Cardiac muscle cell (in vitro differentiated cells and primary cell): ENCODE measurements at regions not wholly inside any gene's neighbourhood (a gene's known extent, or its start where the extent isn't known, plus 50 kb on each side); places are given as distances from the start of the nearest gene placed in this dataset.
A peak's percentile ranks its signal among the peaks of the same experiment; 100 is the strongest.

Source experiments
- DNase-seq, 2 donors: peaks; one replicate each; pipeline versions ENCODE4 v3.0.0 to v3.0.0-alpha.2; 2010 to 2017; ENCODE audit warnings: low read depth in 1 of 2, low spot score in 1 of 2
- H3K27ac ChIP-seq: fragments of 200-600 bp; sonication (generic); 2 replicates; pipeline ENCODE4 v1.5.1; 2016
- H3K27me3 ChIP-seq: fragments of 200-600 bp; sonication (generic); 2 replicates; pipeline ENCODE4 v1.6.0; 2016; ENCODE audit warnings: control low read depth
- H3K36me3 ChIP-seq: fragments of 200-600 bp; sonication (generic); 2 replicates; pipeline ENCODE4 v1.5.1; 2016; ENCODE audit warnings: control low read depth
- H3K4me1 ChIP-seq: fragments of 200-600 bp; sonication (generic); 2 replicates; pipeline ENCODE4 v1.8.1; 2017; ENCODE audit warnings: low read depth, mild to moderate bottlenecking, mixed run types
- H3K4me3 ChIP-seq: fragments of 200-600 bp; sonication (generic); 2 replicates; pipeline ENCODE4 v1.5.1; 2016; ENCODE audit warnings: mild to moderate bottlenecking
- H3K9me3 ChIP-seq: fragments of 200-600 bp; sonication (generic); 2 replicates; pipeline ENCODE4 v1.5.1; 2017; ENCODE audit warnings: low read depth, mild to moderate bottlenecking, control low read depth
- TF ChIP-seq, protein P1 (sequence below): IDR thresholded peaks from 2 replicates; pipeline ENCODE4 v1.5.1; 2012; ENCODE audit warnings: low read depth, mild to moderate bottlenecking, low read length

DNA sequence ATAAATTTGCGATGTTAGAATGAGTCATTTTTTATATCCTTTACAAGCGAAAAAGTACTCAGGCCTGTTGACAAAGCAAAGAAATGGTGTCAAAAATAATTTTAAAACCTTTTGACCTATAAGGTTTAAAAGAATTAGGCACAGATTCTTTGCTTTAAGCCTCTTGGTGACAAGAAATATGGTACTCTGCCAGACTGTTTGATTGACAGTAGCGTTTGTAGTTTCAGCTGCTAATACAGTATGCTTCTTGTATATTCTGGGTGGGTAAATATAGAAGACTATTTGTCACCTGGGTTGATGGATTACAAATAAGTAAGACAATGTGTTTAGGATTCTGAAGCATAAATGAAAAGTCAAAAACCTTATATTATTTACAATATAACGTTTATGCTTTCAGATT lies 193.1 kb upstream of the PITX2 start:
- H3K27me3 ChIP-seq: no peaks in the 10 kb centered on the region
- H3K4me1 ChIP-seq: peaks cover 12% of the 10 kb centered on the region
- H3K36me3 ChIP-seq: no peaks in the 10 kb centered on the region
- H3K9me3 ChIP-seq: no peaks in the 10 kb centered on the region
- no peak overlapping the region for H3K4me3 ChIP-seq
- no peak for DNase-seq
- H3K27ac ChIP-seq: no peak overlapping the region
- TF ChIP-seq, protein P1, sequence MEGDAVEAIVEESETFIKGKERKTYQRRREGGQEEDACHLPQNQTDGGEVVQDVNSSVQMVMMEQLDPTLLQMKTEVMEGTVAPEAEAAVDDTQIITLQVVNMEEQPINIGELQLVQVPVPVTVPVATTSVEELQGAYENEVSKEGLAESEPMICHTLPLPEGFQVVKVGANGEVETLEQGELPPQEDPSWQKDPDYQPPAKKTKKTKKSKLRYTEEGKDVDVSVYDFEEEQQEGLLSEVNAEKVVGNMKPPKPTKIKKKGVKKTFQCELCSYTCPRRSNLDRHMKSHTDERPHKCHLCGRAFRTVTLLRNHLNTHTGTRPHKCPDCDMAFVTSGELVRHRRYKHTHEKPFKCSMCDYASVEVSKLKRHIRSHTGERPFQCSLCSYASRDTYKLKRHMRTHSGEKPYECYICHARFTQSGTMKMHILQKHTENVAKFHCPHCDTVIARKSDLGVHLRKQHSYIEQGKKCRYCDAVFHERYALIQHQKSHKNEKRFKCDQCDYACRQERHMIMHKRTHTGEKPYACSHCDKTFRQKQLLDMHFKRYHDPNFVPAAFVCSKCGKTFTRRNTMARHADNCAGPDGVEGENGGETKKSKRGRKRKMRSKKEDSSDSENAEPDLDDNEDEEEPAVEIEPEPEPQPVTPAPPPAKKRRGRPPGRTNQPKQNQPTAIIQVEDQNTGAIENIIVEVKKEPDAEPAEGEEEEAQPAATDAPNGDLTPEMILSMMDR: no peak

DNA sequence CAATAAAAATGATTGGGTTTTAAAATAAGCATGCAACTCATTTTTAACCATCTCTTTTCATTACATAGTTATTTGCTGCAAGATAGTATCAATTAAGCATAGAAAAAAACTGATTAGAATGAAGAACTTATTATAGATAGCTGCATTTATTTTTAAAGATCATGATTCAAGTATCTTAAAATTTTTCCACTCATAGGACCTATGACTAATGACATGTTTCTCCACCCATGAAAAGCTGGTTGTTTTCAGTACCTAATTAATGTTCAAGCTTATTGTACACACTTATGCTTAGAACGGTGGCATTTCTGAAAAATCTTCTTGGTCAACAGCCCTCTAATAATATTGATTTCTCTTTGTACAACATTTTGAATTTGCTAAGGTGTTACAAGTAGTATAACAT lies 193.5 kb upstream of the PITX2 start:
- Histone ChIP-seq H3K27me3 (no peaks in the 10 kb centered on the region), H3K4me3 (no peak overlapping the region), H3K9me3 (no peaks in the 10 kb centered on the region), H3K27ac (no peak overlapping the region), H3K36me3 (no peaks in the 10 kb centered on the region), H3K4me1 (peaks cover 12% of the 10 kb centered on the region)
- no peak for DNase-seq
- TF ChIP-seq, protein P1: no peak

DNA sequence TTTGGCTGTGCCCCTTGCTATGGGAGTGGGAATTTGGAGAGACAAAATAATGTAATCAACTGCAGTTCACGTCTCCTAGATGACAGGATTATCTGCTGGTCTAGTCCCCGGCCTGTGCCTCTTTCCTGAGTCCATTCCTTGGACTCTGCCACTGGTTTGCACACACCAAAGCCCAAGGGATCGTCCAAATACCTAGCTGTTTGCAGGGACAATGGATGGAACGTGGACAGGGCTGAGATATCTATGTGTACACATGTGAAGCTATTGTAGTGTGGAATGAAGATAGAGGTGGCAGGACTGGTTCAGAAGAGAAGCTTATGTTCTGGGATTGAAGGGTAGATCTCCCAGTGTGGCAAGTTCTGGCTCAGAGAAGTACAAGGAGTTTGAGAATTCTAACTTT lies 198.3 kb upstream of the PITX2 start:
- H3K36me3 ChIP-seq: no peaks in the 10 kb centered on the region
- H3K4me3 ChIP-seq: no peak overlapping the region
- no peak for DNase-seq
- no peaks in the 10 kb centered on the region for H3K27me3 ChIP-seq
- TF ChIP-seq, protein P1: no peak
- H3K27ac ChIP-seq: no peak overlapping the region
- no peaks in the 10 kb centered on the region for H3K9me3 ChIP-seq
- peaks cover 12% of the 10 kb centered on the region for H3K4me1 ChIP-seq

DNA sequence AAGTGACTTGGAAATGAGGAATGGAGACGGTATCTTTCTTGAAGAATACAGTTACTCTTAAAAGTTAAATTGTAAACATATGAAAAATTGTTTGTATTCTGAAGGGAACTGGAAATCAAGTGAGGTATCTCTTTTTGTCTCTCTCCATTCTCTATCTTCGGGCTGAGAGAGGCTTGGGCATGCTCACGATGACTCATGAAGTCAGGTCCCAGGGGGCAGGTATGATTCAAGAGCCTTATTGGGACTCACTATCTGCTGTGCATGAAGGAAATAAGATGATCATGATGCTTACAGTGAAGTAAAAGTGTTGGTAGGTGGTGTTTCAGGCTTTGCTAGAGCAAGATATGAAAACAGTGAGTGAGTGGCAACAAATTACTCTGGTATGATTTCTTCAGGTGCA lies 200.4 kb upstream of the PITX2 start:
- H3K9me3 ChIP-seq: no peaks in the 10 kb centered on the region
- H3K4me3 ChIP-seq: no peak overlapping the region
- H3K27me3 ChIP-seq: no peaks in the 10 kb centered on the region
- DNase-seq: peak in 1 of 2 donors; percentile 6
- H3K4me1 ChIP-seq: peaks cover 7% of the 10 kb centered on the region
- no peaks in the 10 kb centered on the region for H3K36me3 ChIP-seq
- TF ChIP-seq, protein P1: no peak
- no peak overlapping the region for H3K27ac ChIP-seq

DNA sequence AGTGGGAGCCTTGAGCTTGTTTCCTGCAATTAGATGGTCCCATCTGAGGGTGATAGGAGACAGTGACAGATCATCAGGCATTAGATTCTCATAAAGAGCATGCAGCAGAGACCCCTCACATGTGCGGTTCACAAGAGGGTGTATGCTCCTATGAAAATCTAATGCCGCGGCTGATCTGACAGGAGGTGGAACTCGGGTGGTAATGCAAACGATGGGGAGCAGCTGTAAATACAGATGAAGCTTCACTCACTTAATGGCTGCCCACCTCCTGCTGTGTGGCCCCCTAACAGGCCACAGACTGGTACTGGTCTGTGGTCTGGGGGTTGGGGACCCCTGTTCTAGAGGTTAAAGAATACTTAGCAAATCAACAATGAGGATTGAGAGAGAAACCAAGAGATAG lies 201.5 kb upstream of the PITX2 start:
- no peaks in the 10 kb centered on the region for H3K27me3 ChIP-seq
- TF ChIP-seq, protein P1: no peak
- DNase-seq: no peak
- H3K36me3 ChIP-seq: no peaks in the 10 kb centered on the region
- no peaks in the 10 kb centered on the region for H3K9me3 ChIP-seq
- no peak overlapping the region for H3K27ac ChIP-seq
- peaks cover 7% of the 10 kb centered on the region for H3K4me1 ChIP-seq
- no peak overlapping the region for H3K4me3 ChIP-seq

DNA sequence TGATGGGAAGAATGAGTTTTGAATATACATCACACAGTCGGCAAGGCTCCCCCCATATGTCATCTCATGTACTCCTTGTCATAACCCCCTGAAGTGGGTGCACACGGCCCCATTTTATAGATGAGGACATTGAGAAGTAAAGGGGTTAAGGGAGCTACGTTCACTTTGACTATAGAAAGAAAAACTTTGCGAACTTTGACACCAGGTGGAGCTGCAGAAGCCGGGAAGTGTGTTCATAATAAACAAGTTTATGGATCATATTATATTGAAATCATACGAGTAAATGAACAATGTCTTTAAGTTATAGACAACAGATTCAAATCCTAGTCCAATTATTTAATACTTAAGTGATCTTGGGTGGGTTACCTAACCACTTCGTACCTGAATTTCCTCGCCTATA lies 203.8 kb upstream of the PITX2 start:
- Histone ChIP-seq H3K4me3 (no peak overlapping the region), H3K9me3 (no peaks in the 10 kb centered on the region), H3K27me3 (no peaks in the 10 kb centered on the region), H3K4me1 (no peaks in the 10 kb centered on the region), H3K27ac (no peak overlapping the region), H3K36me3 (no peaks in the 10 kb centered on the region)
- TF ChIP-seq, protein P1: no peak
- no peak for DNase-seq
